ENCODE measurements at regions not wholly inside any gene's neighbourhood (a gene's known extent, or its start where the extent isn't known, plus 50 kb on each side); places are given as distances from the start of the nearest gene placed in this dataset.

GRCh38 chrX:5314148-5314547, 914.5 kb downstream of the NLGN4X start (continued):
- TF ChIP-seq ATF2 (IDR thresholded peaks at IDR 0.05; ENCODE audit: low read length) (no peak), PKNOX1 (IDR thresholded peaks at IDR 0.05) (no peak), SMARCA5 (IDR thresholded peaks at IDR 0.05) (no peak), SREBF1 (IDR thresholded peaks at IDR 0.05; ENCODE audit: low read length) (no peak), YBX1 (IDR thresholded peaks at IDR 0.05) (no peak), ZBTB33 (IDR thresholded peaks at IDR 0.05) (no peak), SP1 (IDR thresholded peaks at IDR 0.05; ENCODE audit: low read depth, low read length) (no peak), USF2 (IDR thresholded peaks at IDR 0.05; ENCODE audit: borderline replicate concordance, low read depth, low read length) (no peak)

GRCh38 chrX:5307416-5307815, 921.3 kb downstream of the NLGN4X start:
- WGBS (ENCODE audit: insufficient coverage, insufficient replicate concordance, low lambda C conversion rate, missing lambda C conversion rate) = 0% methylated on average over 2 of the region's 2 CpGs
- POLR2A ChIA-PET = no interaction called here
- no peak overlapping the region for H2AFZ ChIP-seq (ENCODE audit: control insufficient read depth, low read depth, low read length)

More at GRCh38 chrX:5307416-5307815, 921.3 kb downstream of the NLGN4X start:
- intact Hi-C loops (cut with micrococcal nuclease; ENCODE audit: unreplicated experiment) (no loop called here), in situ Hi-C loops (cut with MboI) (no loop called here)
- no peaks in the 10 kb centered on the region for H3K9me3 ChIP-seq (replicated peaks; ENCODE audit: control insufficient read depth, insufficient read depth, low read length)
- no peak overlapping the region for H3K9ac ChIP-seq (ENCODE audit: control insufficient read depth, insufficient read depth, low read length)
- DNase-seq (ENCODE audit: low read depth, low spot score) (no peak), ATAC-seq (no peak), FAIRE-seq (no peak)
- CTCF ChIA-PET = no interaction called here
- no peaks in the 10 kb centered on the region for H4K20me1 ChIP-seq (ENCODE audit: control insufficient read depth, insufficient read depth)
- RAD21 ChIA-PET (ENCODE audit: unreplicated experiment) = no interaction called here
- no peaks in the 10 kb centered on the region for H3K36me3 ChIP-seq (ENCODE audit: control insufficient read depth in 2 of 2, insufficient read depth in 2 of 2, low read length in 1 of 2)
- TF ChIP-seq SPI1 (IDR thresholded peaks at IDR 0.05; ENCODE audit: borderline replicate concordance, insufficient read depth, low read depth, low read length) = no peak
- no peak for TF ChIP-seq KAT2A (conservative IDR thresholded peaks at IDR 0.05; ENCODE audit: control insufficient read depth, low read depth, low read length)
- no peak for TF ChIP-seq SUZ12 (IDR thresholded peaks at IDR 0.05; ENCODE audit: unreplicated experiment)
- TF ChIP-seq SKIL (IDR thresholded peaks at IDR 0.05; ENCODE audit: low read depth, poor library complexity, severe bottlenecking) = no peak
- TF ChIP-seq CREM (IDR thresholded peaks at IDR 0.05; ENCODE audit: low read depth) = no peak
- no peak for TF ChIP-seq NBN (IDR thresholded peaks at IDR 0.05)
- SMC1A ChIA-PET (ENCODE audit: uncharacterized antibody, unreplicated experiment) = no interaction called here
- no TSS peak for BruUV-seq (replicated peaks)
- no peak overlapping the region for H3K4me3 ChIP-seq
- H3K4me2 ChIP-seq (ENCODE audit: control insufficient read depth, insufficient read depth) = no peak overlapping the region
- no peak overlapping the region for H3K27ac ChIP-seq (ENCODE audit: control insufficient read depth, insufficient read depth)
- H3K27me3 ChIP-seq (replicated peaks in 1 of 2; ENCODE audit: control insufficient read depth in 2 of 2, insufficient read depth in 2 of 2, low read length in 1 of 2) = no peaks in the 10 kb centered on the region
- H3K79me2 ChIP-seq (ENCODE audit: control insufficient read depth, insufficient read depth, low read length) = no peaks in the 10 kb centered on the region
- H3K4me1 ChIP-seq (ENCODE audit: control insufficient read depth, insufficient read depth, low read length) = no peaks in the 10 kb centered on the region

Data from GM12878 (cell line).